Cardiac muscle cell (in vitro differentiated cells and primary cell): ENCODE measurements at regions not wholly inside any gene's neighbourhood (a gene's known extent, or its start where the extent isn't known, plus 50 kb on each side); places are given as distances from the start of the nearest gene placed in this dataset.

Experiments used
- DNase-seq, 2 donors: peaks; one replicate each; pipeline versions ENCODE4 v3.0.0 to v3.0.0-alpha.2; 2010 to 2017; ENCODE audit warnings: low read depth in 1 of 2, low spot score in 1 of 2
- H3K27ac ChIP-seq: fragments of 200-600 bp; sonication (generic); 2 replicates; pipeline ENCODE4 v1.5.1; 2016
- H3K27me3 ChIP-seq: fragments of 200-600 bp; sonication (generic); 2 replicates; pipeline ENCODE4 v1.6.0; 2016; ENCODE audit warnings: control low read depth
- H3K36me3 ChIP-seq: fragments of 200-600 bp; sonication (generic); 2 replicates; pipeline ENCODE4 v1.5.1; 2016; ENCODE audit warnings: control low read depth
- H3K4me1 ChIP-seq: fragments of 200-600 bp; sonication (generic); 2 replicates; pipeline ENCODE4 v1.8.1; 2017; ENCODE audit warnings: low read depth, mild to moderate bottlenecking, mixed run types
- H3K4me3 ChIP-seq: fragments of 200-600 bp; sonication (generic); 2 replicates; pipeline ENCODE4 v1.5.1; 2016; ENCODE audit warnings: mild to moderate bottlenecking
- H3K9me3 ChIP-seq: fragments of 200-600 bp; sonication (generic); 2 replicates; pipeline ENCODE4 v1.5.1; 2017; ENCODE audit warnings: low read depth, mild to moderate bottlenecking, control low read depth
- CTCF ChIP-seq: IDR thresholded peaks from 2 replicates; pipeline ENCODE4 v1.5.1; 2012; ENCODE audit warnings: low read depth, mild to moderate bottlenecking, low read length

- TF ChIP-seq CTCF, result no peak
- Histone ChIP-seq H3K27ac (no peak overlapping the region), H3K4me1 (peaks cover 8% of the 10 kb centered on the region), H3K9me3 (no peaks in the 10 kb centered on the region), H3K27me3 (no peaks in the 10 kb centered on the region), H3K36me3 (no peaks in the 10 kb centered on the region), H3K4me3 (no peak overlapping the region)
- no peak for DNase-seq
Observed at GRCh38 chr4:144902614-144903013, 195.4 kb downstream of the ANAPC10 start.

GRCh38 chr4:144903953-144904711 is 193.9 kb downstream of the ANAPC10 start:
- H3K36me3 ChIP-seq, result no peaks in the 10 kb centered on the region
- no peak overlapping the region for H3K27ac ChIP-seq
- no peak for TF ChIP-seq CTCF
- H3K4me1 ChIP-seq, result peaks cover 8% of the 10 kb centered on the region
- H3K9me3 ChIP-seq, result no peaks in the 10 kb centered on the region
- no peak overlapping the region for H3K4me3 ChIP-seq
- DNase-seq, result peak in 1 of 2 donors; percentile 70
- no peaks in the 10 kb centered on the region for H3K27me3 ChIP-seq

GRCh38 chr4:144905286-144905685 is 192.7 kb downstream of the ANAPC10 start:
- peak; percentile 9 to 55 for DNase-seq
- H3K4me1 ChIP-seq, result peaks cover 8% of the 10 kb centered on the region
- H3K27ac ChIP-seq, result no peak overlapping the region
- H3K4me3 ChIP-seq, result no peak overlapping the region
- no peaks in the 10 kb centered on the region for H3K27me3 ChIP-seq
- TF ChIP-seq CTCF, result no peak
- no peaks in the 10 kb centered on the region for H3K36me3 ChIP-seq
- no peaks in the 10 kb centered on the region for H3K9me3 ChIP-seq

- peak in 1 of 2 donors; percentile 78 for DNase-seq
- Histone ChIP-seq H3K36me3 (no peaks in the 10 kb centered on the region), H3K4me3 (no peak overlapping the region), H3K27me3 (no peaks in the 10 kb centered on the region), H3K27ac (no peak overlapping the region), H3K4me1 (peaks cover 8% of the 10 kb centered on the region), H3K9me3 (no peaks in the 10 kb centered on the region)
- no peak for TF ChIP-seq CTCF
Observed at GRCh38 chr4:144906181-144906925, 191.6 kb downstream of the ANAPC10 start.

GRCh38 chr4:144910723-144911122 is 187.3 kb downstream of the ANAPC10 start:
- no peak overlapping the region for H3K27ac ChIP-seq

More at GRCh38 chr4:144910723-144911122, 187.3 kb downstream of the ANAPC10 start:
- no peaks in the 10 kb centered on the region for H3K9me3 ChIP-seq
- H3K4me3 ChIP-seq, result no peak overlapping the region
- TF ChIP-seq CTCF, result no peak
- no peaks in the 10 kb centered on the region for H3K36me3 ChIP-seq
- peaks cover under 1% of the 10 kb centered on the region for H3K4me1 ChIP-seq
- H3K27me3 ChIP-seq, result no peaks in the 10 kb centered on the region
- no peak for DNase-seq
